A673 (cell line): ENCODE measurements at regions not wholly inside any gene's neighbourhood (a gene's known extent, or its start where the extent isn't known, plus 50 kb on each side); places are given as distances from the start of the nearest gene placed in this dataset.

ENCODE experiments used
- CTCF ChIP-seq: fragments of 300-800, 200-600 bp; sonication (generic); conservative IDR thresholded peaks from 2 replicates; pipeline ENCODE4 v1.5.1; 2017; ENCODE audit warnings: low read depth, mild to moderate bottlenecking, antibody characterized with exemption, low read length, moderate library complexity, mixed read lengths
- EZH2 ChIP-seq: fragments of 200-600 bp; sonication (generic); IDR thresholded peaks from 2 replicates; pipeline ENCODE4 v1.6.1; 2017; ENCODE audit warnings: borderline replicate concordance, low read depth, mild to moderate bottlenecking, mixed read lengths, antibody characterized with exemption, low read length; ENCODE audit not compliant: poor library complexity, severe bottlenecking

DNA sequence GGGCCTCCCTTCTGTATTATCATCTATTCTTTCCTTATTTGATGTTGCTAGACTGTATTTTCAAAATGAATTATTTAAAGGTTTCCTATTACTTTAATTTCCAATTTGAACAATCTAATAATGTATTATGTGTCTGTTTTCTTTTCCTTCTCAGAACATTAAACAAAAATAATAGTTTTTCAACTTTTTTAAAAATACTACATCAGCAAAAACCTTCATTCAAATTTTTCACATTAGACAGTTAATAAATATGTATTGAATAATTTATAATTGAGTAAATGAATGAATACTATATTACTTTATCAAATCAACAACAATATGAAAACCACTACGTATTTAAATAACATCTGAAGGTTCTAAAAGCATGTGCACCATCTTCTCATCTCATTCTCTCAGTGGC lies 644.1 kb upstream of the SEMA3D start:
- TF ChIP-seq EZH2 = no peak
- TF ChIP-seq CTCF = no peak
